Neural cell (in vitro differentiated cells): ENCODE measurements at regions not wholly inside any gene's neighbourhood (a gene's known extent, or its start where the extent isn't known, plus 50 kb on each side); places are given as distances from the start of the nearest gene placed in this dataset.

Experiments used
- H2AFZ ChIP-seq: fragments of 200-600, 300-800 bp; sonication (generic), shearing (Covaris generic); 2 replicates; pipeline ENCODE4 v1.6.0; 2014; ENCODE audit warnings: low read depth, mild to moderate bottlenecking, antibody characterized with exemption, low read length, moderate library complexity
- H3F3A ChIP-seq: fragments of 200-600 bp; shearing (Covaris generic); 2 replicates; pipeline ENCODE4 v1.6.1; 2016; ENCODE audit warnings: mild to moderate bottlenecking, moderate library complexity, mixed read lengths, antibody characterized with exemption, low read length; ENCODE audit not compliant: insufficient read depth, poor library complexity, severe bottlenecking
- H3K27ac ChIP-seq: fragments of 200-600, 300-800 bp; sonication (generic), shearing (Covaris generic); 2 replicates; pipeline ENCODE4 v1.5.1; 2014; ENCODE audit warnings: mild to moderate bottlenecking, low read length, moderate library complexity
- H3K27me3 ChIP-seq: fragments of 300-800, 200-600 bp; sonication (generic), shearing (Covaris generic); 2 replicates; pipeline ENCODE4 v1.6.0; 2014; ENCODE audit warnings: mild to moderate bottlenecking, low read depth, low read length, moderate library complexity; ENCODE audit not compliant: insufficient read depth
- H3K36me3 ChIP-seq: fragments of 300-800, 200-600 bp; sonication (generic), shearing (Covaris generic); 2 replicates; pipeline ENCODE4 v1.5.1; 2014; ENCODE audit warnings: mild to moderate bottlenecking, antibody characterized with exemption, low read length, moderate library complexity; ENCODE audit not compliant: insufficient read depth
- H3K4me2 ChIP-seq: fragments of 300-800, 200-600 bp; sonication (generic), shearing (Covaris generic); 2 replicates; pipeline ENCODE4 v1.6.0; 2014; ENCODE audit warnings: mild to moderate bottlenecking, low read length
- H3K4me3 ChIP-seq: fragments of 300-800, 200-600 bp; sonication (generic), shearing (Covaris generic); 2 replicates; pipeline ENCODE4 v1.5.1; 2014; ENCODE audit warnings: mild to moderate bottlenecking, low read length, moderate library complexity
- H3K79me2 ChIP-seq: fragments of 200-600 bp; shearing (Covaris generic); replicated peaks from 2 replicates; pipeline ENCODE4 v1.6.0; 2014; ENCODE audit warnings: mild to moderate bottlenecking, low read length, moderate library complexity; ENCODE audit not compliant: insufficient read depth
- H3K9ac ChIP-seq: fragments of 300-800, 200-600 bp; sonication (generic), shearing (Covaris generic); 2 replicates; pipeline ENCODE4 v1.6.1; 2016; ENCODE audit warnings: mild to moderate bottlenecking, low read length, mixed read lengths
- H3K9me2 ChIP-seq: fragments of 200-600 bp; shearing (Covaris generic); 2 replicates; pipeline ENCODE4 v1.6.1; 2016; ENCODE audit warnings: mild to moderate bottlenecking, low read length, mixed read lengths; ENCODE audit not compliant: insufficient read depth
- H3K9me3 ChIP-seq: fragments of 200-600, 300-800 bp; sonication (generic), shearing (Covaris generic); 2 replicates; pipeline ENCODE4 v1.6.1; 2016; ENCODE audit warnings: mild to moderate bottlenecking, mixed run types, low read length, moderate library complexity, mixed read lengths
- H4K20me1 ChIP-seq: fragments of 200-600 bp; shearing (Covaris generic); 2 replicates; pipeline ENCODE4 v1.6.1; 2016; ENCODE audit warnings: mild to moderate bottlenecking, mixed run types; ENCODE audit not compliant: insufficient read depth
- CTCF ChIP-seq: fragments of 450-650 bp; IDR thresholded peaks from 2 replicates; pipeline ENCODE4 v1.5.1; 2014; ENCODE audit warnings: antibody characterized with exemption, mild to moderate bottlenecking, moderate library complexity; ENCODE audit not compliant: poor library complexity, severe bottlenecking
- EP300 ChIP-seq: fragments of 450-650 bp; conservative IDR thresholded peaks from 2 replicates; pipeline ENCODE4 v1.6.1; 2014; ENCODE audit warnings: antibody characterized with exemption, mild to moderate bottlenecking, moderate library complexity; ENCODE audit not compliant: poor library complexity, severe bottlenecking
- EZH2 ChIP-seq: fragments of 200-600, 300-800 bp; shearing (Covaris generic), sonication (generic); IDR thresholded peaks from 2 replicates; pipeline ENCODE4 v1.6.1; 2014; ENCODE audit warnings: antibody characterized with exemption, low read length, borderline replicate concordance, mild to moderate bottlenecking; ENCODE audit not compliant: insufficient read depth, poor library complexity, severe bottlenecking
- MXI1 ChIP-seq: fragments of 450-650 bp; conservative IDR thresholded peaks from 2 replicates; pipeline ENCODE4 v1.6.1; 2014; ENCODE audit warnings: antibody characterized with exemption, mild to moderate bottlenecking; ENCODE audit not compliant: poor library complexity, severe bottlenecking
- POLR2AphosphoS5 ChIP-seq: IDR thresholded peaks from 2 replicates; pipeline ENCODE4 v1.6.1; 2012
- RAD21 ChIP-seq: fragments of 450-650 bp; conservative IDR thresholded peaks from 2 replicates; pipeline ENCODE4 v1.6.1; 2014; ENCODE audit warnings: antibody characterized with exemption, mild to moderate bottlenecking, moderate library complexity
- SMC3 ChIP-seq: fragments of 450-650 bp; conservative IDR thresholded peaks from 2 replicates; pipeline ENCODE4 v1.6.1; 2014; ENCODE audit warnings: antibody characterized with exemption, mild to moderate bottlenecking, moderate library complexity; ENCODE audit not compliant: poor library complexity
- TAF1 ChIP-seq: IDR thresholded peaks from 2 replicates; pipeline ENCODE4 v1.6.1; 2012; ENCODE audit warnings: low read depth
- TF ChIP-seq, protein P1 (sequence below): IDR thresholded peaks from 2 replicates; pipeline ENCODE4 v1.6.1; 2012; ENCODE audit warnings: borderline replicate concordance

- Histone ChIP-seq H3F3A (no peaks in the 10 kb centered on the region), H3K4me2 (no peak overlapping the region), H3K27me3 (no peaks in the 10 kb centered on the region), H3K9me3 (no peaks in the 10 kb centered on the region), H3K9me2 (no peaks in the 10 kb centered on the region), H3K36me3 (no peaks in the 10 kb centered on the region), H2AFZ (no peak overlapping the region), H3K79me2 (no peaks in the 10 kb centered on the region), H4K20me1 (no peaks in the 10 kb centered on the region), H3K9ac (no peak overlapping the region), H3K27ac (no peak overlapping the region), H3K4me3 (no peak overlapping the region)
- no peak for TF ChIP-seq EP300
Measured at GRCh38 chr7:33819658-33820057, 85.7 kb upstream of the BMPER start.

- Histone ChIP-seq H3K4me3 (no peak overlapping the region), H3K4me2 (no peak overlapping the region), H3K9ac (no peak overlapping the region), H4K20me1 (no peaks in the 10 kb centered on the region), H3K27me3 (no peaks in the 10 kb centered on the region), H3K36me3 (no peaks in the 10 kb centered on the region), H3K27ac (no peak overlapping the region), H3K9me2 (no peaks in the 10 kb centered on the region), H3F3A (no peaks in the 10 kb centered on the region), H3K79me2 (no peaks in the 10 kb centered on the region), H2AFZ (no peak overlapping the region), H3K9me3 (no peaks in the 10 kb centered on the region)
- no peak for TF ChIP-seq EZH2
- TF ChIP-seq CTCF: no peak
- TF ChIP-seq SMC3: no peak
- TF ChIP-seq TAF1: no peak
- TF ChIP-seq, protein P1, sequence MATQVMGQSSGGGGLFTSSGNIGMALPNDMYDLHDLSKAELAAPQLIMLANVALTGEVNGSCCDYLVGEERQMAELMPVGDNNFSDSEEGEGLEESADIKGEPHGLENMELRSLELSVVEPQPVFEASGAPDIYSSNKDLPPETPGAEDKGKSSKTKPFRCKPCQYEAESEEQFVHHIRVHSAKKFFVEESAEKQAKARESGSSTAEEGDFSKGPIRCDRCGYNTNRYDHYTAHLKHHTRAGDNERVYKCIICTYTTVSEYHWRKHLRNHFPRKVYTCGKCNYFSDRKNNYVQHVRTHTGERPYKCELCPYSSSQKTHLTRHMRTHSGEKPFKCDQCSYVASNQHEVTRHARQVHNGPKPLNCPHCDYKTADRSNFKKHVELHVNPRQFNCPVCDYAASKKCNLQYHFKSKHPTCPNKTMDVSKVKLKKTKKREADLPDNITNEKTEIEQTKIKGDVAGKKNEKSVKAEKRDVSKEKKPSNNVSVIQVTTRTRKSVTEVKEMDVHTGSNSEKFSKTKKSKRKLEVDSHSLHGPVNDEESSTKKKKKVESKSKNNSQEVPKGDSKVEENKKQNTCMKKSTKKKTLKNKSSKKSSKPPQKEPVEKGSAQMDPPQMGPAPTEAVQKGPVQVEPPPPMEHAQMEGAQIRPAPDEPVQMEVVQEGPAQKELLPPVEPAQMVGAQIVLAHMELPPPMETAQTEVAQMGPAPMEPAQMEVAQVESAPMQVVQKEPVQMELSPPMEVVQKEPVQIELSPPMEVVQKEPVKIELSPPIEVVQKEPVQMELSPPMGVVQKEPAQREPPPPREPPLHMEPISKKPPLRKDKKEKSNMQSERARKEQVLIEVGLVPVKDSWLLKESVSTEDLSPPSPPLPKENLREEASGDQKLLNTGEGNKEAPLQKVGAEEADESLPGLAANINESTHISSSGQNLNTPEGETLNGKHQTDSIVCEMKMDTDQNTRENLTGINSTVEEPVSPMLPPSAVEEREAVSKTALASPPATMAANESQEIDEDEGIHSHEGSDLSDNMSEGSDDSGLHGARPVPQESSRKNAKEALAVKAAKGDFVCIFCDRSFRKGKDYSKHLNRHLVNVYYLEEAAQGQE: no peak
- no peak for TF ChIP-seq RAD21
- no peak for TF ChIP-seq POLR2AphosphoS5
- TF ChIP-seq MXI1: no peak
- no peak for TF ChIP-seq EP300
Measured at GRCh38 chr7:33820206-33820605, 85.1 kb upstream of the BMPER start.

DNA sequence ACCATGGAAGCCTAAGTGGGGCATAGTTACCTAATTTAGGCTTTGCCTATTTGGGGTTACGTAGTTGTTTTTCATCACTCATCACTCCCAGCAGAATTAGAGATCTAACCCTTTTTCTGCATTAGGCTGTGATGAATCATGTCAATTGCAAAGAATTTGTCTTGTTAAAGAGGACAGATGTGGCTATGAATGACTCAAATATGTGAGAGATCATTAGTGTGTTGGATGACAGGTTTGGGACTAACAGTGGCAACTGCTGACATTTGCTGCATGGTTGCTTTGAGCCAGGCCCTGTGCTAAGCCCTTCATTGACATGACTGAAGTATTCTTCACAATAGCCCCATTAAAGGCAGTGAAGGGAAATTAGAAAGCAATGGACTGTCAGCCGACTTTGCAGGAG is 83.4 kb upstream of the BMPER start:
- Histone ChIP-seq H3K9ac (no peak overlapping the region), H3K4me3 (no peak overlapping the region), H3K36me3 (no peaks in the 10 kb centered on the region), H3F3A (no peaks in the 10 kb centered on the region), H3K9me2 (no peaks in the 10 kb centered on the region), H3K79me2 (no peaks in the 10 kb centered on the region), H4K20me1 (no peaks in the 10 kb centered on the region), H3K4me2 (no peak overlapping the region), H3K9me3 (no peaks in the 10 kb centered on the region), H3K27me3 (no peaks in the 10 kb centered on the region), H3K27ac (no peak overlapping the region), H2AFZ (no peak overlapping the region)
- TF ChIP-seq POLR2AphosphoS5 (no peak), MXI1 (no peak)
